H9 (cell line): ENCODE measurements at regions not wholly inside any gene's neighbourhood (a gene's known extent, or its start where the extent isn't known, plus 50 kb on each side); places are given as distances from the start of the nearest gene placed in this dataset.

Experiments used
- DNase-seq: peaks from one replicate; pipeline ENCODE4 v3.0.0-alpha.2; 2017
- H2AFZ ChIP-seq: one replicate; pipeline ENCODE4 v1.6.1; 2013; ENCODE audit warnings: mild to moderate bottlenecking, low read length, control low read depth, moderate library complexity
- H2AK5ac ChIP-seq: 2 replicates; pipeline ENCODE4 v1.6.1; 2013; ENCODE audit warnings: low read length, control low read depth, mixed read lengths; ENCODE audit not compliant: insufficient read length
- H2BK120ac ChIP-seq: one replicate; pipeline ENCODE4 v1.6.1; 2013; ENCODE audit warnings: low read depth, mild to moderate bottlenecking, low read length, control low read depth, inconsistent platforms; ENCODE audit not compliant: poor library complexity, severe bottlenecking
- H2BK12ac ChIP-seq: 2 replicates; pipeline ENCODE4 v1.6.1; 2013; ENCODE audit warnings: low read length, control low read depth, mixed read lengths, low read depth; ENCODE audit not compliant: insufficient read length
- H2BK15ac ChIP-seq: 2 replicates; pipeline ENCODE4 v1.6.1; 2013; ENCODE audit warnings: low read depth, low read length, control low read depth
- H2BK20ac ChIP-seq: one replicate; pipeline ENCODE4 v1.6.1; 2013; ENCODE audit warnings: low read depth, mild to moderate bottlenecking, low read length, control low read depth, inconsistent platforms; ENCODE audit not compliant: poor library complexity, severe bottlenecking
- H2BK5ac ChIP-seq: 2 replicates; pipeline ENCODE4 v1.6.1; 2013; ENCODE audit warnings: low read length, control low read depth, mixed read lengths; ENCODE audit not compliant: insufficient read length
- H3K14ac ChIP-seq: 2 replicates; pipeline ENCODE4 v1.6.1; 2013; ENCODE audit warnings: low read length, control low read depth; ENCODE audit not compliant: insufficient read depth
- H3K18ac ChIP-seq: 2 replicates; pipeline ENCODE4 v1.6.1; 2013; ENCODE audit warnings: low read depth, mild to moderate bottlenecking, mixed read lengths, low read length, control low read depth; ENCODE audit not compliant: insufficient read length
- H3K23ac ChIP-seq: 2 replicates; pipeline ENCODE4 v1.6.1; 2013; ENCODE audit warnings: low read length, control low read depth, mixed read lengths, low read depth; ENCODE audit not compliant: insufficient read length
- H3K23me2 ChIP-seq: 2 replicates; pipeline ENCODE4 v1.6.1; 2013; ENCODE audit warnings: low read depth, mild to moderate bottlenecking, mixed read lengths, low read length, control low read depth; ENCODE audit not compliant: insufficient read length, poor library complexity, severe bottlenecking
- H3K27ac ChIP-seq: 2 replicates; pipeline ENCODE4 v1.5.1; 2013; ENCODE audit warnings: low read length, control low read depth, mixed read lengths, low read depth; ENCODE audit not compliant: insufficient read length
- H3K27me3 ChIP-seq: 2 replicates; pipeline ENCODE4 v1.6.1; 2013; ENCODE audit warnings: low read length, control low read depth, inconsistent platforms; ENCODE audit not compliant: insufficient read depth
- H3K4ac ChIP-seq: 2 replicates; pipeline ENCODE4 v1.6.1; 2013; ENCODE audit warnings: low read depth, mild to moderate bottlenecking, control low read depth, inconsistent platforms, low read length, moderate library complexity
- H3K4me1 ChIP-seq: 2 replicates; pipeline ENCODE4 v1.6.1; 2013; ENCODE audit warnings: low read length, control low read depth, inconsistent platforms; ENCODE audit not compliant: insufficient read depth
- H3K4me2 ChIP-seq: 2 replicates; pipeline ENCODE4 v1.6.1; 2013; ENCODE audit warnings: low read length, control low read depth, mixed read lengths; ENCODE audit not compliant: insufficient read length, insufficient read depth
- H3K56ac ChIP-seq: 2 replicates; pipeline ENCODE4 v1.6.1; 2013; ENCODE audit warnings: low read depth, mild to moderate bottlenecking, mixed read lengths, low read length, control low read depth; ENCODE audit not compliant: insufficient read length
- H3K79me1 ChIP-seq: 2 replicates; pipeline ENCODE4 v1.6.1; 2013; ENCODE audit warnings: low read depth, mild to moderate bottlenecking, moderate library complexity, low read length, control low read depth, inconsistent platforms; ENCODE audit not compliant: insufficient read depth, poor library complexity, severe bottlenecking
- H3K79me2 ChIP-seq: 2 replicates; pipeline ENCODE4 v1.6.1; 2013; ENCODE audit warnings: low read length, control low read depth, inconsistent platforms; ENCODE audit not compliant: insufficient read depth
- H3K9ac ChIP-seq: 2 replicates; pipeline ENCODE4 v1.6.1; 2013; ENCODE audit warnings: low read length, control low read depth, mixed read lengths; ENCODE audit not compliant: insufficient read length; ENCODE audit errors: extremely low read depth
- H3K9me3 ChIP-seq: one replicate; pipeline ENCODE4 v1.6.1; 2013; ENCODE audit warnings: low read depth, low read length, inconsistent platforms; ENCODE audit not compliant: control insufficient read depth
- H3T11ph ChIP-seq: one replicate; pipeline ENCODE4 v1.6.1; 2013; ENCODE audit warnings: mild to moderate bottlenecking, low read length, control low read depth, inconsistent platforms
- H4K20me1 ChIP-seq: one replicate; pipeline ENCODE4 v1.6.1; 2013; ENCODE audit not compliant: control insufficient read depth, insufficient read length, insufficient read depth
- H4K5ac ChIP-seq: 2 replicates; pipeline ENCODE4 v1.6.1; 2013; ENCODE audit warnings: low read depth, mild to moderate bottlenecking, mixed read lengths, low read length, control low read depth; ENCODE audit not compliant: insufficient read length
- H4K8ac ChIP-seq: replicated peaks from 2 replicates; pipeline ENCODE4 v1.6.1; 2013; ENCODE audit warnings: low read length, control low read depth, mixed read lengths, low read depth; ENCODE audit not compliant: insufficient read length
- H4K91ac ChIP-seq: 2 replicates; pipeline ENCODE4 v1.6.1; 2013; ENCODE audit warnings: low read depth, mild to moderate bottlenecking, moderate library complexity, mixed read lengths, low read length, control low read depth; ENCODE audit not compliant: insufficient read length
- H3K27ac Mint-ChIP-seq, 3 experiments: 2 replicates in 2 of 3; 3 replicates in 1 of 3; pipeline ENCODE4 v1.8.0; 2020 to 2021; ENCODE audit warnings: mixed read lengths in 3 of 3, mild to moderate bottlenecking in 1 of 3, moderate library complexity in 1 of 3
- H3K27me3 Mint-ChIP-seq: 2 replicates; pipeline ENCODE4 v1.8.0; 2021; ENCODE audit warnings: low read depth, mild to moderate bottlenecking, moderate library complexity, mixed read lengths
- H3K36me3 Mint-ChIP-seq, 3 experiments: 2 replicates in 2 of 3; 3 replicates in 1 of 3; pipeline ENCODE4 v1.8.0; 2020 to 2021; ENCODE audit warnings: low read depth in 3 of 3, mixed read lengths in 3 of 3; ENCODE audit not compliant: insufficient read depth in 1 of 3
- H3K4me1 Mint-ChIP-seq, 2 experiments: 2 replicates each; pipeline ENCODE4 v1.8.0; 2020; ENCODE audit warnings: mixed read lengths in 2 of 2
- H3K4me3 Mint-ChIP-seq, 2 experiments: 2 replicates in 1 of 2; 3 replicates in 1 of 2; pipeline ENCODE4 v1.8.0; 2020 to 2021; ENCODE audit warnings: mild to moderate bottlenecking in 2 of 2, mixed read lengths in 2 of 2, moderate library complexity in 1 of 2
- H3K9me3 Mint-ChIP-seq, 2 experiments: 2 replicates in 1 of 2; 3 replicates in 1 of 2; pipeline ENCODE4 v1.8.0; 2020; ENCODE audit warnings: mild to moderate bottlenecking in 2 of 2, mixed read lengths in 2 of 2, moderate library complexity in 1 of 2
- WGBS: extraction: QIAGEN DNeasy Blood & Tissue Kit; methylation state at CpG from one replicate; pipeline ENCODE4 v1.1.7; 2013; ENCODE audit warnings: missing lambda C conversion rate, low lambda C conversion rate, mixed read lengths; ENCODE audit not compliant: insufficient read length; ENCODE audit errors: extremely low coverage; 5-methylcytosine and 5-hydroxymethylcytosine counted together
- TF ChIP-seq, protein P1 (sequence below): fragments of 200-600 bp; sonication (generic); conservative IDR thresholded peaks from 3 replicates; pipeline ENCODE4 v1.8.0; 2021; ENCODE audit warnings: antibody characterized with exemption, mild to moderate bottlenecking

- no peak overlapping the region for H3K4me2 ChIP-seq
- H3K9me3 ChIP-seq = no peaks in the 10 kb centered on the region
- no peak overlapping the region; a peak in 1 of 7 replicates for H3K27ac Mint-ChIP-seq
- no peak overlapping the region for H2BK12ac ChIP-seq
- H3K9ac ChIP-seq = no peak overlapping the region
- no peaks in the 10 kb centered on the region for H3K79me1 ChIP-seq
- H4K8ac ChIP-seq = no peak overlapping the region
- H2BK5ac ChIP-seq = no peak overlapping the region
- H3K56ac ChIP-seq = no peak overlapping the region
- no peak overlapping the region for H3K4ac ChIP-seq
- no peak overlapping the region for H3T11ph ChIP-seq
- peak; percentile 51 for DNase-seq
- H3K4me3 Mint-ChIP-seq = no peak overlapping the region
- H3K9me3 Mint-ChIP-seq = no peaks in the 10 kb centered on the region; a peak in 1 of 5 replicates
- H3K4me1 Mint-ChIP-seq = peaks cover 8 to 15% of the 10 kb centered on the region in 2 experiments; a peak in 3 of 4 replicates
- no peak overlapping the region for H2BK20ac ChIP-seq
- no peak overlapping the region for H3K27ac ChIP-seq
- no peaks in the 10 kb centered on the region for H3K27me3 ChIP-seq
- H3K14ac ChIP-seq = no peak overlapping the region
- H3K23me2 ChIP-seq = no peaks in the 10 kb centered on the region
- no peak overlapping the region for H2AK5ac ChIP-seq
- TF ChIP-seq, protein P1, sequence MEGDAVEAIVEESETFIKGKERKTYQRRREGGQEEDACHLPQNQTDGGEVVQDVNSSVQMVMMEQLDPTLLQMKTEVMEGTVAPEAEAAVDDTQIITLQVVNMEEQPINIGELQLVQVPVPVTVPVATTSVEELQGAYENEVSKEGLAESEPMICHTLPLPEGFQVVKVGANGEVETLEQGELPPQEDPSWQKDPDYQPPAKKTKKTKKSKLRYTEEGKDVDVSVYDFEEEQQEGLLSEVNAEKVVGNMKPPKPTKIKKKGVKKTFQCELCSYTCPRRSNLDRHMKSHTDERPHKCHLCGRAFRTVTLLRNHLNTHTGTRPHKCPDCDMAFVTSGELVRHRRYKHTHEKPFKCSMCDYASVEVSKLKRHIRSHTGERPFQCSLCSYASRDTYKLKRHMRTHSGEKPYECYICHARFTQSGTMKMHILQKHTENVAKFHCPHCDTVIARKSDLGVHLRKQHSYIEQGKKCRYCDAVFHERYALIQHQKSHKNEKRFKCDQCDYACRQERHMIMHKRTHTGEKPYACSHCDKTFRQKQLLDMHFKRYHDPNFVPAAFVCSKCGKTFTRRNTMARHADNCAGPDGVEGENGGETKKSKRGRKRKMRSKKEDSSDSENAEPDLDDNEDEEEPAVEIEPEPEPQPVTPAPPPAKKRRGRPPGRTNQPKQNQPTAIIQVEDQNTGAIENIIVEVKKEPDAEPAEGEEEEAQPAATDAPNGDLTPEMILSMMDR = peak; percentile 41; the same call in 2 of the 3 replicates
- no peak overlapping the region for H3K18ac ChIP-seq
- peaks cover 0 to 4% (median 0%) of the 10 kb centered on the region in 3 experiments; a peak in 1 of 7 replicates for H3K36me3 Mint-ChIP-seq
- H3K4me1 ChIP-seq = no peaks in the 10 kb centered on the region
- no peak overlapping the region for H2BK15ac ChIP-seq
- no peak overlapping the region for H4K91ac ChIP-seq
- no peak overlapping the region for H2BK120ac ChIP-seq
- no peak overlapping the region for H3K23ac ChIP-seq
- no peaks in the 10 kb centered on the region for H3K79me2 ChIP-seq
- H2AFZ ChIP-seq = no peak overlapping the region
- no CpG with 5 or more reads among the region's 2 CpGs for WGBS
- H3K27me3 Mint-ChIP-seq = no peaks in the 10 kb centered on the region; the same call in none of the 2 replicates
- no peaks in the 10 kb centered on the region for H4K20me1 ChIP-seq
- no peak overlapping the region for H4K5ac ChIP-seq
Measured at GRCh38 chr6:74964871-74965441, 240.9 kb downstream of the COL12A1 start.
